BLaER1 (cell line): ENCODE measurements at regions not wholly inside any gene's neighbourhood (a gene's known extent, or its start where the extent isn't known, plus 50 kb on each side); places are given as distances from the start of the nearest gene placed in this dataset.
"Not testable (repeated sequence)": the region's sequence is repeated elsewhere in the genome, so short reads cannot be mapped to it uniquely, and the experiment has no call there.

Experiments
- H3K27ac ChIP-seq: shearing (Covaris generic); formaldehyde crosslinking; 2 replicates; pipeline ENCODE4 v1.8.1; 2022
- H3K27me3 ChIP-seq: shearing (Covaris generic); formaldehyde crosslinking; 2 replicates; pipeline ENCODE4 v1.8.1; 2022
- H3K36me3 ChIP-seq: shearing (Covaris generic); formaldehyde crosslinking; 2 replicates; pipeline ENCODE4 v1.8.1; 2022
- H3K4me1 ChIP-seq: shearing (Covaris generic); formaldehyde crosslinking; 2 replicates; pipeline ENCODE4 v1.8.1; 2022
- H3K4me2 ChIP-seq: shearing (Covaris generic); formaldehyde crosslinking; 2 replicates; pipeline ENCODE4 v1.8.1; 2022
- H3K4me3 ChIP-seq: shearing (Covaris generic); formaldehyde crosslinking; 2 replicates; pipeline ENCODE4 v1.8.1; 2022
- H3K9ac ChIP-seq: shearing (Covaris generic); formaldehyde crosslinking; 2 replicates; pipeline ENCODE4 v1.8.1; 2022
- H3K9me3 ChIP-seq: shearing (Covaris generic); formaldehyde crosslinking; 2 replicates; pipeline ENCODE4 v1.8.1; 2022
- H4K20me1 ChIP-seq: shearing (Covaris generic); formaldehyde crosslinking; 2 replicates; pipeline ENCODE4 v1.8.1; 2022
- Cebpa-rat ChIP-seq: shearing (Covaris generic); IDR thresholded peaks from 2 replicates; pipeline ENCODE4 v1.8.1; 2022

- no peaks in the 10 kb centered on the region for H3K36me3 ChIP-seq
- no peaks in the 10 kb centered on the region for H3K4me1 ChIP-seq
- H3K4me2 ChIP-seq, result no peak overlapping the region
- no peak overlapping the region for H3K9ac ChIP-seq
- H3K27me3 ChIP-seq, result no peaks in the 10 kb centered on the region
- no peaks in the 10 kb centered on the region for H4K20me1 ChIP-seq
- no peak for TF ChIP-seq Cebpa-rat
- H3K4me3 ChIP-seq, result no peak overlapping the region
- no peak overlapping the region for H3K27ac ChIP-seq
- no peaks in the 10 kb centered on the region for H3K9me3 ChIP-seq
Observed at GRCh38 chr1:213491468-213491867, 440.4 kb downstream of the RPS6KC1 start.

DNA sequence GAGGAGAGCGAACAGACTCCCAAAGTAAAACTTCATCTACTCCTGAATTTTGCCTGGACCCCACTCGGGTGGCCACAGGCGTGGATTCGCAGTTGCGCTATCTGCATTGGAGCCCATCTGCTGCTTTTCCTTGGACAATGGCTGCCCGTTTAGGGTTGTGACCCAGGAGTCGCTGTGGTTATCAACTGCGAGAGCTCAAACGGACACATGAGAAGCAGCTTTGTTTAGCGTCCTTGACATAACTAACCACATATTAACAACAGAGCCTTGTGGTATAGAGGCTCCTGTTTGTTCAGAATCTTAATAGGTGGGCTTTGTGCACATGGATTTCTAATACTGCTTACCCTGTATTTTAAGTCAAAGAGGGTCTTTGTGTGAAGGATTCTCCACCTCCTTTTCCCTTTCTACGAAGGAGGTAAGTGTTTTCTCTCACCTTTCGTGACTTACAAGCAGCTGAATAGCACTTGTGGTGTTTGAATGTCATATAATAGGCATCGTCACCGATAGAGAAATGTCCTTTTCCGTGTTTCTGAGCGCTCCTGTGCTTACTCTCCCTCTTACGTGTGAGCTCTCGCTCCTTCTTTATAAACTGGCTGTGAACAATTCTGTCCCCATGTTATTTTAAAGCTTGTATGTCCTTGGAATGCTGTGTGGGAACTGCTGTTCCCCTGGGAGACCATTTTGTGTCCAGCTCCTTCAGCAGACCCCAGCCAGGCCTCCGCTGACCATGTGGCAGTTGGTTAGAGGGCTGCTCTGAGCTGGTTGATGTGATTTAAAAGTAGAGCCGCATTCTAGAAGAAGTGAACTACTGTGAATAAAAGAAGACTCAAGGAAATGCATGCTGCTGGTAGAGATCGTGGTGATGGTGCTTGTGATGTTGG, 441.4 kb downstream of the RPS6KC1 start:
- Histone ChIP-seq H3K27me3 (no peaks in the 10 kb centered on the region), H3K9ac (no peak overlapping the region), H3K4me2 (no peak overlapping the region), H3K27ac (no peak overlapping the region), H3K36me3 (no peaks in the 10 kb centered on the region), H3K9me3 (no peaks in the 10 kb centered on the region), H4K20me1 (no peaks in the 10 kb centered on the region), H3K4me1 (no peaks in the 10 kb centered on the region), H3K4me3 (no peak overlapping the region)
- TF ChIP-seq Cebpa-rat, result no peak

- no peaks in the 10 kb centered on the region for H4K20me1 ChIP-seq
- no peak overlapping the region for H3K4me3 ChIP-seq
- no peaks in the 10 kb centered on the region for H3K27me3 ChIP-seq
- no peak overlapping the region for H3K9ac ChIP-seq
- no peak overlapping the region for H3K4me2 ChIP-seq
- H3K36me3 ChIP-seq, result no peaks in the 10 kb centered on the region
- H3K27ac ChIP-seq, result no peak overlapping the region
- TF ChIP-seq Cebpa-rat, result no peak
- no peaks in the 10 kb centered on the region for H3K9me3 ChIP-seq
- no peaks in the 10 kb centered on the region for H3K4me1 ChIP-seq
Observed at GRCh38 chr1:213499444-213499843, 448.4 kb downstream of the RPS6KC1 start.

DNA sequence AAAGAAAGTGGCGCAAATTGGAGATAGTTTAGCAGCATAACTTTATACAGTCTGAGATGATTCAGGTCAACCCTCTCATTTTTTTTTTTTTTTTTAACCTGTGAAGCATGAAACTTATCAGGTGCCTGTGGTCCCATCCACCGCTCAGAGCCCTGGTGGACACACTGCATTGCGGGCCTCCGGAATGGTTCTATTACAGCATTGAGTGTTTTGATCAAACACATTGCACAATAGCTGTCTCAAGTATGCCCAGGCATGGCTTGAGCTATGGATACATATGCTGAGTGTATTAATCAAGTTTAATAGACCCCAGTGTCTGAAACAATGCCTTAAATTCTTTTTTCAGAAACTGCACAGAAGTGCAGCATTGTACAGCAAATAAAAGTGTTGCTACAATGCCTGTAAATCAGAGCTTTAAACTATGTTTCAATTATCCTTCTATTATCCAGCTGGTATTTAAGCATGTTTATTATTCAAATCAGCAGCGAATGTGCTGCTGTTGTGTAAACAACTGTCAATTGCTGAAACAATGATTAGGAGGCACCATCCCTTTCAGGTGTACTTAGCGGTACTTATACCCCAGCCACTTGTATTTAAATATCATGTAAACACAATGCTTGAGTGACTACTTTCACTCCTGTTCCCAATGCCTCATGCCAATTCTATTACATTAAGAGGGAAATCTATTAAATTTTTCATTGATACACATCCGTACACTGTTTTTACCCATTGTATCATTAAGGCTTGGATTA, 456.6 kb downstream of the RPS6KC1 start:
- Histone ChIP-seq H3K9ac (no peak overlapping the region), H3K4me2 (no peak overlapping the region), H3K9me3 (no peaks in the 10 kb centered on the region), H3K4me3 (no peak overlapping the region), H3K27ac (no peak overlapping the region), H3K4me1 (no peaks in the 10 kb centered on the region), H3K36me3 (no peaks in the 10 kb centered on the region), H3K27me3 (no peaks in the 10 kb centered on the region), H4K20me1 (no peaks in the 10 kb centered on the region)
- TF ChIP-seq Cebpa-rat, result no peak

- Histone ChIP-seq H3K4me3 (no peak overlapping the region), H3K27ac (no peak overlapping the region), H3K27me3 (no peaks in the 10 kb centered on the region), H3K9ac (no peak overlapping the region), H3K36me3 (no peaks in the 10 kb centered on the region), H3K4me1 (no peaks in the 10 kb centered on the region), H3K4me2 (no peak overlapping the region), H4K20me1 (no peaks in the 10 kb centered on the region), H3K9me3 (no peaks in the 10 kb centered on the region)
- no peak for TF ChIP-seq Cebpa-rat
Observed at GRCh38 chr1:213511173-213511572, 460.1 kb downstream of the RPS6KC1 start.

- no peak overlapping the region for H3K27ac ChIP-seq
- H4K20me1 ChIP-seq, result no peaks in the 10 kb centered on the region
- no peaks in the 10 kb centered on the region for H3K36me3 ChIP-seq
- TF ChIP-seq Cebpa-rat, result no peak
- H3K4me1 ChIP-seq, result no peaks in the 10 kb centered on the region
- H3K9me3 ChIP-seq, result no peaks in the 10 kb centered on the region
- no peaks in the 10 kb centered on the region for H3K27me3 ChIP-seq
- H3K4me3 ChIP-seq, result no peak overlapping the region
- H3K9ac ChIP-seq, result no peak overlapping the region
- no peak overlapping the region for H3K4me2 ChIP-seq
Observed at GRCh38 chr1:213512316-213512715, 461.3 kb downstream of the RPS6KC1 start.

- Histone ChIP-seq H3K9me3 (no peaks in the 10 kb centered on the region), H3K4me2 (no peak overlapping the region), H3K27ac (no peak overlapping the region), H3K36me3 (no peaks in the 10 kb centered on the region), H3K4me3 (no peak overlapping the region), H3K27me3 (no peaks in the 10 kb centered on the region), H3K4me1 (no peaks in the 10 kb centered on the region), H4K20me1 (no peaks in the 10 kb centered on the region), H3K9ac (no peak overlapping the region)
- TF ChIP-seq Cebpa-rat, result no peak
Observed at GRCh38 chr1:213513006-213513405, 462.0 kb downstream of the RPS6KC1 start.

- H3K9me3 ChIP-seq, H3K4me2 ChIP-seq, H3K4me1 ChIP-seq, H3K27ac ChIP-seq, H3K4me3 ChIP-seq, H3K36me3 ChIP-seq, H3K9ac ChIP-seq, H3K27me3 ChIP-seq, H4K20me1 ChIP-seq: not testable (repeated sequence)
Observed at GRCh38 chr1:213514408-213515179, 463.6 kb downstream of the RPS6KC1 start.

DNA sequence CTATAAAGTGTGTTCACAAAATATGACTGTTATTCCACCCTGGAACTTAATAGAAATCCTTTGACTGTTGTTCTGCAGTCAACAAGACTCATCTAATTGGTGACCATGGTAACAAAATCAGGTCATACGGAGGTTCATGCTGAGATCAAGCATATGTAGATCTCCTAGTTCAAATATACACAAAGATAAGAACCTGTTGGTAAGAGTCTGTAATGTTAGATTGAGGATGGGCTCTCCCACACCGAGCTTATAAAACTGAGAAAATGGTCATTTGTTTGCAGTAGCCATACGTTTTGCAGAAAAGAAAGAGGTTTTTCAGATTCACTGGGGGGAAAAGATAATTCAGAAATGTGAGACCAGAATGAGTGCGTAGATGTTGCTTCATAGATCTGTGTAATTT, 468.1 kb downstream of the RPS6KC1 start:
- no peak overlapping the region for H3K4me2 ChIP-seq
- H3K36me3 ChIP-seq, result no peaks in the 10 kb centered on the region
- H3K4me1 ChIP-seq, result no peaks in the 10 kb centered on the region
- H3K9me3 ChIP-seq, result peaks cover 23% of the 10 kb centered on the region
- no peak overlapping the region for H3K4me3 ChIP-seq
- no peak for TF ChIP-seq Cebpa-rat
- no peak overlapping the region for H3K27ac ChIP-seq
- no peaks in the 10 kb centered on the region for H3K27me3 ChIP-seq
- no peaks in the 10 kb centered on the region for H4K20me1 ChIP-seq
- H3K9ac ChIP-seq, result no peak overlapping the region

DNA sequence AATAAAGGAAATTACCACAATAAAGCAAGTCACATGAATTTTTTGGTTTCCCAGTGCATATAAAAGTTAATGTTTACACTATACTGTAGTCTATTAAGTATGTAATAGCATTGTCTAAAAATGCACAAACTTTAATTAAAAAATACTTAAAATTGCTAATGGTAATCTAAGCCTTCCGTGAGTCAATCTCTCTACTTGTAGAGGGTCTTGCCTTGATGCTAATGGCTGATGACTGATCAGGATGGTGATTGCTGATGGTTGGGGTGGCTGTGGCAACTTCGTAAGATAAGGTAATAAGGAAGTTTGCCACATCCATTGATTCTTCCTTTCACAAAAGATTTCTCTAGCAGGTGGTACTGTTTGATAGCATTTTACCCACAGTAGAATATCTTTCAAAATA, 466.6 kb upstream of the PROX1 start:
- H3K9me3 ChIP-seq, result peaks cover 23% of the 10 kb centered on the region
- no peaks in the 10 kb centered on the region for H3K4me1 ChIP-seq
- H3K4me2 ChIP-seq, result no peak overlapping the region
- no peak overlapping the region for H3K27ac ChIP-seq
- no peaks in the 10 kb centered on the region for H4K20me1 ChIP-seq
- H3K9ac ChIP-seq, result no peak overlapping the region
- H3K27me3 ChIP-seq, result no peaks in the 10 kb centered on the region
- H3K36me3 ChIP-seq, result no peaks in the 10 kb centered on the region
- no peak overlapping the region for H3K4me3 ChIP-seq
- no peak for TF ChIP-seq Cebpa-rat
